ENCODE measurements at regions not wholly inside any gene's neighbourhood (a gene's known extent, or its start where the extent isn't known, plus 50 kb on each side); places are given as distances from the start of the nearest gene placed in this dataset.
A peak's percentile ranks its signal among the peaks of the same experiment; 100 is the strongest.
"Not testable (repeated sequence)": the region's sequence is repeated elsewhere in the genome, so short reads cannot be mapped to it uniquely, and the experiment has no call there.

DNA sequence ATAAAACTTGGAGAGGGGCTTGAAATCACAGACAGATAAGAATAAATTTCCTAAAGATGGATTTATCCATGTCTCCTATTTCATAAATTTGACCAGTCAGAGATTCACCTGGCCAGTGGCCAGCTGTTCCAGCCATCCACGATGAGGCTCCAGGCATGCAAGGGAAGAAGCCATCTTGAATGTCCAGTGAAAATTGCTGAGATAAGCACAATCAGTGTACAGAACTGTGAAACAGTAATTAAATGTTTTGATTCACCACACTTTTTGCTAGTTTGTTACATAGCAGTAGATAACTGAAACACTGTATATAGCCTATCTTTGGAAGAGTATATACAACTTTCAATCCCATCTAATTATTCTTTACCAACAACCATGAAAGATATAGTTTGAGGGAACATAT lies 163.5 kb downstream of the HINT1 start:
- no peak for DNase-seq

DNA sequence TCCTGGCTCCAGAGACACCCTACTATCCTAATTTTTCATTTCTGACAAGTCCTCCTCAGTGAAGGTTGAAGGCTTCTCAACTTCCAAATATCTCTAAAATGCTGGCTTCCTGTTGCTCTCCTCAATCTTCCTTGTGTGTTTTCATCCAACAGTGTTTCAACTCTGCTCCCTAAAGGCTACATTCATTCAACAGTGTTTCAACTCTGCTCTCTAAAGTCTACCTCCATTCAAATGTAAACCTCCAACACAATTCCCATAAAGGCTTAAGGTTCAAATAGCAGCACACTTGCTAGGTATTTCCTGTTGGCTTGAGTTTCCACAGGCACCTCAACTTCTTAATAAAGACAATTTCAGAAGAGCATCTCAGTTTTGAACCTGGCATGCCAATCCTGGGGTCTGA lies 164.8 kb downstream of the HINT1 start:
- DNase-seq: no peak

DNA sequence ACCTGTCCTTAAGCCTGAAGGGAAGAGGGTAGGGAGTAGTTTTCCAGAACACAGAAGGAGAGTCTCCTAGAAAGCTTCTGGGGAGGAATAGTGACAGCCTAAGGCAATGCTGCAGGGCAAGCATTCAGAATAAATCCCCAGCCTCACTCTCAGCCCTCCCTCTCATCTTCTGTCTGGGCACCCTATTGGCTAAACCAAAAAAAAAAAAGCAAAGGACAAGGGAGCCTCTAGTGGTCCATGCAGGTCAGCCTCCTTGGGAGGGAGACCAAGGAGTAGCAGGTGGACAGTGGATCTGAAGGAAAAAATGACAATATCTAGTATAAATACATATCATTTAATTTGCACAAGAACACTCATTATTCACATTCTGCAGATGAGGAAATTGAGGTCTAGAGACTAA lies 168.3 kb downstream of the HINT1 start:
- not testable (repeated sequence) for DNase-seq

DNA sequence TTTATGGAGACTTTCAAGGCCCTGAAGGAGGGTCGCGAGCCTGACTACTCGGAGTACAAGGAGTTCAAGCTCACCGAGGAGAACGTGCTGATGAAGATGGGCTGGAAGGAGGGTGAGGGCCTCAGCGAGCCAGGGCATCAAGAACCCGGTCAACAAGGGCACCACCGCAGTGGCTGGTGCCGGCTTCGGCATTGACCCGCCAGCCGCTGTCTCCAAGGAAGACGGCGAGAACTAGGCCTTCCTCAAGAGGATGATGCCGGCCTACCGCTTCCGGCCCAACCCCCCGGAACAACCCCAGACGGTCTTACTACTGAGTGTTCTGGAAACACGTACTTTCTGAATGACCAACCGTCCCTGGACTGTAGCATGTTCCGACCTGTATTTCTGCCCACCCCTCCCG lies 169.2 kb downstream of the HINT1 start:
- no peak for DNase-seq

DNA sequence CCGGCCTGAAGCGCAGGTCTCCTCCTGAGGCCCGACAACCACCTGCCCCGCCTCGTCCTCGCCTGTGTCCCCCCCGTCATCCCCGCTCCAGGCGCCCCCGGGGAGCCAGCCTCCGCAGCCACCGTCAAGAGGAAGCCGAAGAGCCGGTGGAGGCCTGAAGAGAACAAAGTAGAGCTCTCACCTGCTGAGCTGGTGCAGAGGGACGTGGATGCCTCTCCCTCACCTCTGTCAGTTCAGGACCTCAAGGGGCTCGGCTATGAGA lies 169.9 kb downstream of the HINT1 start:
- peak; percentile 59 for DNase-seq

DNA sequence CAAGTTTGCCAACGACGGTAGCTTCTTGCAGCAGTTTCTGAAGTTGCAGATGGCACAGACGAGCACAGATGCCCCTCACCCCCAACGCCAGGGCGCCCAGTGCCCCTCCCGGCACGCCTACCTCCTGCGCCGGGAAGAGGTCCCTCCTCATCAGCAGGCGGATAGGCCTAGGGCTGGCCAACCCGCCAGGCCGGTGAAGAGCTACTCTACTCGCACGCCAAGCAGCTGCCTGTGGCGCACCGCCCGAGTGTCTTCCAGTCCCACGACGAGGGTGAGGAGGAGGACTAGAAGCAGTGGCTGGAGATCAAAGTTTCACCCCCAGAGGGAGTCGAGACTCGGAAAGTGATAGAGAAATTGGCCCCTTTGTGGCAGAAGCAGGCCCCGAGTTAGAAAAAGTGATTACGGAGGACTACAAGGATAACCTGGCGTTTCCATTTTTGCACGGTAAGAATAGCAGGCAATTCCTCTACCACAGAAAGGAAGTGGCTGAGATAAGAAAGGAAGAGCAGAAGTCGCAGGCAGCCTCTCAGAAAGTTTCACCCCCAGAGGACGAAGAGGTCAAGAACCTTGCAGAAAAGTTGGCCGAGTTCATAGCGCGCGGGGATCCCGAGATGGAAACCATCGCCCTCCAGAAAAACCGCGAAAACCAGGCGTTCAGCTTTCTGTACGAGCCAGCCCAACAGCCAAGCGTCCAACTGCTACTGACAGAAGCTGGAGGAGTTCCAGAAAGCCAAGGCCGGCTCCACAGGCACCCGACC lies 170.4 kb downstream of the HINT1 start:
- DNase-seq: peak; percentile 64

DNA sequence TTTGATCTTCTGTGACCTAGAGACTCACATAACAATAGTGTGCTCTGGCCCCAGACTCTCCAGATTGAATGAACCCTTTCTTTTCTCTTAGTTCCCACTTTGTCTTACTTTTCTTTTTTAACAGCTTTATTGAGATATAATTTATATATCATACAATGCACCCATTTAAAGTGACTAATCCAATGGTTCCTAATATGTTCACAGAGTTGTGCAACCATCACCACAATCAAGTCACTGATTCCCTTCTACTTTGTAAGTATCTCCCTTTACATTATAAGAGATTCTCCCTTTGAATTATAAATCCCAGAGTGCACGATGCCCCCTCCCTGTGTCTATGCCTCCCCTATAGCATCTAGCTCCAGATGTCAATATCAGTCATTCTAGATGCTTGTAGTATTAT lies 172.4 kb downstream of the HINT1 start:
- DNase-seq: no peak

DNA sequence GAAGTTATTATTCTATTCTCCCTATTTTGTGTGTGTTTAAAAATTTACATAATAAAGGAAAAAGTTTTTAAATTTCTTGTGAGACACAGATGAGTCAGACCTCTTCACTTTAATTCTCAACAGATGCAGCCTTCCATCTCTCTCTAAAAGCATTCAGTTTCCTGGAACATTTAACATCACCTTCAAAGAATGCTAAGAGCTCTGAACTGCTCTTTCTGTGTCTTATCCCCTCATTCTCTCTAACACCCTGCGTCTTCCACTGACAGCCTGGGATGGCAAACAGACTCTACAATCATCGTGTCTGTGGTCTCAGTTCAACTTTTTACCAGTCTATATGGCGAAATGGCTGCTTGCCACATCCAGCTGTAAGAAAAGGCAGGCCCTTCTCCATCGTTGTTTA lies 173.0 kb downstream of the HINT1 start:
- DNase-seq: peak; percentile 27

DNA sequence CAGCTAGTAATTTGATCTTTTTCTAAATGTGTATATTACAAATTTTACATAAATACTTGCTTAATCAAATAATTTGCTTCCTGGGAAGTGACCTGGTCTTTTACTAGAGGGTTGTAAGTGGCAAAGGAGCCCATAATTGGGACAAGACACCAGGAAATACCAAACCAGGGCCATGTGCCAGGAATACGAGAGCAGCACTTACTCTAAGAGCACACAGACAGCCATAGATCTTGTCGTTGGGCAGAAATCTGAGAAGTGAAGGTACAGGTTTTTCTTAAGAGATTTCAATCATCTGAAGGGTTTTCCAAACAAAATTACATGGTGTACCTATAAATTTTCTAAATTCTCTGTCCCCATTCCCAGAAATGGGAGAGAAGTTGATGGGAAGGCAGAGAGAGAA lies 179.3 kb downstream of the HINT1 start:
- no peak for DNase-seq

DNA sequence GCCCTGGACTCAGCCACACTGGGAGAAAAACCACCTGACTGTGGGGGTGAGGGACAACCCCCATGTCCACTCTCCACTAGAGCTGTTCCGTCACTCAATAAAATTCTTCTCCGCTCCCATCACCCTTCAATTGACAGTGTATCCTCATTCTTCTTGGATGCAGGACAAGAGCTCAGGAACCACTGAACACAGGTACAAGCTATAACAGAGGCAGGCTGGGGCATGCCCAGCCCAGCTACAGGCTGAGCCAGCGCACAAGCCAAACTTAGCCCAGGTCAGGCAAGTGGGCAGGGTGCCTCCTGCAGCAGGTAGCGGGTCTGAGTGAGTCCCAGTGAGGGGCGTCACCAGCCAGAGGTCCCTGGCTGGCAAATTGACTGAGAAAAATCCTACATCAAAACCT lies 183.4 kb downstream of the HINT1 start:
- no peak for DNase-seq

DNA sequence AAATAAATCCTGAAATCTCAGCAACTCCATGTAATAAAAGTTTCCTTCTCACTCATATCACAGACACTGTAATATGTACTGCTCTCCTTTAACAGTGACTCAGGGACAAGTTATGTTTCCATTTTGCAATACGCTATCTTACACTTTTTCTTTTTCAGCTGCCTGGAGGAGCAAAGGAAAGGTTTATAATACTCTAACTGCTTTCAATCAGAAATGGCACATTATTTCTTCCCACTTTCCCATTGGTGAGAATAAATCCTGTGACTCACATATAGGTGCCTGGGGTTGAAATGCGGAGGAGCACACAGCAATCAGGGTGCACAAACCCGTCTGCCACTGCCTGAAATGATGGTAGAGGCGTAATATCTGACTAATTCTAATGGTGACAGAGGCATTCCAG lies 186.6 kb downstream of the HINT1 start:
- DNase-seq: no peak

DNA sequence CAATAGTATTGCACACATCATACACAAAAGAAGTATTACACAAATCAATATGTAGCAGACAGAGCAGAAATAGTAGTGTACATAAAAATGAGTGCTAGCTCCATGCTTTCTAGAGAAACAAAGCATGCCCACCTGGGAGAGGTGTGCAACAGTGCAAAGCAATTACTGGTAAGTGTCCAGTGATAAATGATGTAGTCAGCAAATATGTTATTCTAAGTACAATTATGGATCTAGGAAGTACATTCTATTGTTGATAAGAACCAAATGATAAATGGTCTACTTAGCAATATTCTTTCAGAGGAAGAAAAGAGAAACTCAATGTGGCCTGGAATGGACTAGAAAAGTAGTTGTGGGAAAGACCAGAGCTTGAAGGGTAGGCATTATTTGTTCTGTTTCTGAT lies 188.6 kb downstream of the HINT1 start:
- no peak for DNase-seq

DNA sequence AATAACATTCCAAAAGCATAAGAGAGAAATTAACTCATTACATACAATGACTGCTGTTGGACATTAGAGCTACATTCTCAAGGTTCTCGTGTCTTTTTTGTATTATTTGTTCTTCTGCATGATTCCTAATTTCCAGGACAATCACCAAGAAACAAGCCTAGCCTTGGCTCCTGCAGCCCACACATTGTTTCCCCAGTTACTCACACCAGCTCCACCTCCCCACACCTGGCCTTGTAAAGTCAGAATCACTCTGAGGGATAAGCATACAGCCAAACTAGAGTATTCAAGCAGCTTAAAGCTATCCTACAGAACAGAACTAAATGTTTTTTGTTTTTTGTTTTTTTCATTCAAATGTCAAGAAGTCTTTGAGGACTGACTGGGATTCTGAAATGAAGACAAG lies 189.2 kb downstream of the HINT1 start:
- no peak for DNase-seq

DNA sequence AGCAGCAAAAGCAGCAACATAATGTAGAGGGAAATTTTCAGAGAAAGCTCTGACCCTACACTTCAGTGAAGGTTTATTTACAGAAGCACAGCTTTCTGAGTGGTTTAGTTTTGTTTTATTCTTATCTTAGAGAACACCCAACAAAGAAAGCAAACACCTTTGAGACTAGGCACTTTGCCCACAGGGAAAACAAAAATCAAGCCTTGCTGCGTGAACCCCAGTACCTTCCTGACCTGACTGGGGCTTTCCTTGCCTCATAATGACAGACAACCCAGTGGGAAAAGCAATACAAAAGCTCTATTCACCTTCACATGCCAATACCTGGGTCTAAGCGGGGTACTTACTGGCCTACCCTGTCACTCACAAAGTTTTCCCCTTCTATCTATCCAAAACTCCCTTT lies 189.8 kb downstream of the HINT1 start:
- DNase-seq: no peak

DNA sequence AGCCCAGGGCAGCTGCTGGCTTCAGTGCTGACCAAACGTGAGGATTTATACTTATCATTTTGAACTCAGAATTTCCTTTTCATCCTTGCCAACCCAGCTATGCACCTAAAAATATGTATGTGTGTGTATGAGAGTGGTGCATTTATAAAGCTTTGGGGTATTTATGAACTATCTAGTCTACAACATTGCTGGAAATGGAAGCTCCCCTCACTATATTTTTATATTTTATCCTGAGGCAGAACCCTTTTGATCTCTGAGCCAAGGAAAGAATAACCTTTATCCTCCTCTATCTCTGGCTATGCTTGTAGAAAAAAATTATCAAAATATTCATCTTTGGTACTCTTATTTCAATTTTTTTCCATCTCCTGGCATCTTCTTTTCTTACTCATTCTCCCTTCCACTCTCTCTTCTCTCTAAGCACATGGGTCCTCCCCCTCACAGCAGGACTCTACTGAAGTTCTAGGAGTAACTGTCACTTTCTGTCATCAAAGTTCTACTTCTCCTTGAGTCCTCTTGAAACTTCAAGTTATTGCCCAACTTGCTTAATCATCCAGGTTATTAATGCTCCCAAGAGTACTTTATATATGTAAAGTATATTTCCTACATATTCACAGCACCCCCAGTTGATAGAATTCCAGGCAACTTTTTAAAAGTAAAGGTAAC lies 190.9 kb downstream of the HINT1 start:
- DNase-seq: no peak

DNA sequence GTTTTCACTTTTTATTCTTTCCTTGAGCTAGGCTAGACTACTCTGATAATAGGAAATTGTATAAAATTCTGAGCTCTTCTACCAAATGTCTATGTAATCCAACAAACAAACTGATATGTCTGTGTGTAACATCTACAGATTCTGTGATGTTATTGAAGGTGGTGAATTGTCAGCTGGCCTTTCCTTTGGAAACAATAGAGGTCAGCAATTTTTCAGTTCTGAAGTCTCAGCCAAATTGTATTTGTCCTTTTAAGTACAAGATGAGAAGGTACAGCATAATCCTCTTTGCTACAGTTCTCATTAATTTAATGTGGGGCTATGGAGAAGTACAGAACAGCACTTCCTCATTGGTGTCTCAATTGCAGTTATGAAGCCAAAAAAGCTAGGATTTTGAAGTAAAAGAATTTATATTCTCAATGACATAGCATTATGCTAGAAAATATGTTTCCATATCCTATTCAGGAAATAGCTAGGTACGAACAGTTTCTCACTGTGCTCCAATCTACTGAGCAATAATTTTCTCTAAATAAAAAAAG lies 198.0 kb downstream of the HINT1 start:
- DNase-seq: no peak

DNA sequence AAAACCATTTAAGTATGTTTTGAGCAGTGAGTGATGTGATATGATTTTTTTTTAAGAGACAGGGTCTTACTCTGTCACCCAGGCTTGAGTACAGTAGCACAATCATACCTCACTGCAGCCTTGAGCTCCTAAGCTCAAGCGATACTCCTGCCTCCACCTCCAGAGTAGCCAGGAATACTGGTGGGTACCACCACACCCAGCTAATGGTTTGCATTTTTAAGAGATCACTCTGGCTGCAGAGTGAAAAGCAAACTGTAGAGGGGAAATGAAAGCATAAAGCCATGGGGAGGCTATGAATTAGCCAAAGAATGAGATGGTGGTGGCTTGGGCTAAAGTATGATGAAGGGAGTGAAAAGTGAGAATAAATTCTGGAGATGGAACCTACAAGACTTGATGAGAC lies 199.1 kb downstream of the HINT1 start:
- no peak for DNase-seq

DNA sequence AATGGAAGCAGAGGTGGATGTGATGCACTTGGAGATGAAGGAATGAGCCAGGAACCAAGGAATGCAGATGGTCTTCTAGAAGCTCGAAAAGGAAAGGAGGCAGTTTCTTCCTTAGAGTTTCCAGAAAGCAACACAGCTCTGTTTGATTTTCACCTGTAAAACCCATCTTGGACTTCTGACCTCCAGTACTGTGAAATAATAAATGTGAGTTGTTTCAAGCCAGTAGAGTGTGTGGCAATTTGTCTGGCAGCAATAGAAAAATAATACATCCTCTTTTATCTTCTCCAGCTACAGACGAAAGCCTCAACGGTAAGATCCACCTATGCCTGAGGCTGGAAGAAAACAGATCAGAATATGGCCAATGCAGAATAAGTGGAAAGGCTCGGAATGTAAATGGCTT lies 199.7 kb downstream of the HINT1 start:
- DNase-seq: no peak

DNA sequence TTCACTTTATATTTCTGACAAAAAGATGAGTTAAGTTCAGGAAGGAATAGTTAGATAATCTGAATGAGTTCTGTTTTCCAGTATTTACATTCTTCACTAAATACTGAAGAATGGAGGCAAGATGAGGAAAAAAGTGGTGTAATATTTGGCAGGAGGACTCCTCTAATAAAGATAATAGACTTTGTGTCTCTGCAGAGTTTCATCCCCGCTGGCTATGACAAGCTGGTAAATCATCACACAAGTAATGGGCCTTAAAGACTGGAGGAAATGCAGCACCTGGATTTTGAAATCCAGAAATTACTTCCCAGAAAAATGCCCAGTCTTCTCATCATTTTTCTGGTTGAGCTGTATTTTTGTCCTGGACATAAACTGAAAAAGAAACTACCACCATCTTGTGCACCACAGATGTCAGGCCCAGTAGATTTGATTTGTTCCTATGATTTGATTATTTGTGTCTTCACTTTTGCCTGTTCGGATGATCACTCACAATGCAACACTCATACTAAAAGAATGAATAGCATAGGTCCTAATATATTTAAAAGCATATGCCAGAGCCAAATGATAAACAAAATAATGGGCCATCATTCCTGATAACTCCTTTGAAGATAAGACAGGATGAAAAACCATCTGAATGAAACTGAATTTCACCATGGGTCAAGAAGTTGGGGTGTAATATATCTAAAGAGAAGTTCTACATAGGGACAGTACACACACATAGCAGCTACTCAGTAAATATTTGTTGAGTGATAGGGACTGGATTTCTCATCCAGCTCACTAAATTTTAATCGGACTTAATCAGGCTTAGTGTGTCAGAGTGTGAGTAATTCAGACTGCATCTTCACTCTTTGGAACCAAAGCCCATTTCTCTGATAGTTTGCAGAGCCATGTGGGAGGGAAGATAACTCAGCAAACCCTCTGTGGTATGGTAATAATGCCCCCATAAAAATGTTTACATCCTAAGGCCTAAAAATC lies 200.5 kb downstream of the HINT1 start:
- DNase-seq: no peak

DNA sequence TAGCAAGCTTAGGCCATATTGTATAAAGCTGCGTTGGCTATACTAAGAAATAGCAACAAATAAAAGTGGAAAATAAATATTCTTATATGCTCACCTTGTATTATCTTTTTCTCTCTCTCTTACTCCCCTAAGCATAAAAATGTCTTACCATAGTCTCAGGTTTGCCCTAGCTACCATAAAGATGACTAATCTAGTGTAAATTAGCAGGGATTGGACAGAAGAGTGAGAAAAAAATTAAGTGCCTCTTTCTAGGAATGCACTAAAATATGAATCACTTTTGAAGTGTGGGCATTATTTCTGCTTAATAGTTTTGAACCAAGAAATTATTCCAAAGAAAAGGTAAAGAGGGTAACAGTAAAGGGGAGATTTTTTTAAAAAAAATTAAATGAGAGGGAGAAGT lies 201.3 kb downstream of the HINT1 start:
- no peak for DNase-seq

DNA sequence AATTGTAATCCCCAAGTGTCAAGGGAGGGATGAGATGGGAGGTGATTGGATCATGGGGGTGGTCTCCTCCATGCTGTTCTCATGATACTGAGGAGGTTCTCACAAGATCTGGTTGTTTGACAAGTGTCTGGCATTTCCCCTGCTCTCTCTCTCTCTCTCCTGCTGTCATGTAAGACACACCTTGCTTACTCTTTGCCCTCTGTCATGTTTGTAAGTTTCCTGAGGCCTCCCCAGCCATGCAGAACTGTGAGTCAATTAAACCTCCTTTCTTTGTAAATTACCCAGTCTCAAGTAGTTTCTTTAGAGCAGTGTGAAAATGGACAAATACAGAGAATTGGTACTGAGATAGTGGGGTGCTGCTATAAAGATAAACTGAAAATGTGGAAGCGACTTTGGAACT lies 207.9 kb downstream of the HINT1 start:
- DNase-seq: no peak

DNA sequence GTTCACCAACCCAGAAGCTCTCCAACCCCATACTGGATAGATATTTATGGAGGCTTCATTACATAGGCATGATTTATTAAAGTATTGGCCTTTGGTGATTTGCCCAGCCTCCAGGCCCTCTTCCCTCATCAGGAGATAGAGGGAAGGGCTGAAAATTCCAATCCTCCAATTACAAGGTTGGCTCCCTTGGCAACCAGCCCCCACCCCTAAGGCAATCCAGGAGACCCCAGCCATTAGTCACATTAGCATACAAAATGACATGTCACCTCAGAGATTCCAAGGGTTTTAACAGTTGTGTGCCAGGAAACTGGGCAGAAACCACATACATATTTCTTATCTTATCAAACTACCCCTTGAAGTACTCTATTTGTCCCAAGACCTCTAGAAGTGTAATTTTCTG lies 210.0 kb downstream of the HINT1 start:
- no peak for DNase-seq

DNA sequence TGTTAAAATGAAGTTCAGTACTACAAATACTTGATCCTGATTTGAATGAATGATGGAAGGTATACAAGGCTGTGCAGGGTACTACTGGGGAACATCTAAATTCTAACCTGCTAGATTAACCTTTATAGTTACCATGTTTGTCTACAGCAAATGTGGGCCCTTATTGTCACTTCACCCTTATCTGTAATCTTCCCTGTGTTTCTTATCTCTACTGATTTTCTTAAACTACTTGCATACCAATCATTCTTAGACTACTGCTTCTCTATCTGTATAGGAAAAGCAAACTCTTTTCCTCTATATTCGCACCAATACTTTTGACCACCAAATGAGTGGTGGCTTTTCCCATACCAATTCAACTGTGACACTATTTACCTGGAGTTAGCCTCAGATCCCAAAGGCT lies 210.7 kb downstream of the HINT1 start:
- DNase-seq: no peak

DNA sequence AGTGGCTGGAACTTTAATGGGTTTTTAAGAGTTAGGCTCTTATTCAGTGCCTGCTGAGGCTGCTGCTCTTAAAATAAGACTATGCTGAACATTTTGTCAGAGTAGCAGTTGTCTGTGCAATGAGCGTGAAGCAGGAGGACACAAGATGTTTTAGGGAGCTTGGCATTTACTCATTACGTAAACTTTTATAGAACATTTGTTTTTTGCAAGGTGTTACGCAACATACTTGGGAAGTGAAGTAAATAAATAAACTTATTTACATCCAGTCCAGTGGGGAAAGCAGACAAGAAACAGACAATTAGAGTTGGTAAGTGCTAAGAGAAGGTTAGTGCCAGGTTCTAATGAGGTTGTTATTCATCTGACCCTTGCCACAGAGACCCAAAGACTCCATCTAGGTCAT lies 226.0 kb downstream of the HINT1 start:
- DNase-seq: no peak

Measured in DMS53 (cell line).